Uterus (tissue), 2 donors: ENCODE measurements at regions not wholly inside any gene's neighbourhood (a gene's known extent, or its start where the extent isn't known, plus 50 kb on each side); places are given as distances from the start of the nearest gene placed in this dataset.

Source experiments
- POLR2A ChIP-seq, 2 donors: fragments of 450-650 bp; IDR thresholded peaks; one replicate each; pipeline ENCODE4 v1.6.1; 2016; ENCODE audit warnings: antibody characterized with exemption in 2 of 2, mild to moderate bottlenecking in 1 of 2, moderate library complexity in 1 of 2
- TF ChIP-seq, protein P1 (sequence below), 4 experiments: fragments of 200-600 bp in 2 of 4; fragments of 450-650 bp in 2 of 4; sonication (generic) in 2 of 4; IDR thresholded peaks; one replicate each; pipeline ENCODE4 v1.5.1; 2016 to 2019; ENCODE audit warnings: antibody characterized with exemption in 4 of 4, mild to moderate bottlenecking in 2 of 4, moderate library complexity in 1 of 4

DNA sequence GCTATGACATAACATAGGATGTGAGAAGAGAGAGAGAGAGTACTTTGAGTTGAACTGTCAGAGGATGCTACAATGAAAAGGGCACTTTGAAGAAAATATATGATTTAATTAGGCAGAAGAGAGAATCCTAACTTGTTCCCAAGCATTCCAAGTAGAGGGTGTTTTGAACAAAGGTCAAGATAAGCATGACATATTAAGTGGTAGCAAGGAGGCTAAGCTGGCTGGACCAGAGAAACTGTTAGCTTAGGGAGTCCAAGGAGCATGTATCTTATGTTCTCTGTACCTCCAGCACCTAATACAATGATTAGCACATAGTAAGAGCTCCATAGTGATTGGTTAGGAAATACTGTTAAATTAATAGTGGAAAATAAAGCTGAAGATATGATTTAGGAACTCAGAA, 479.6 kb downstream of the TMEM135 start:
- TF ChIP-seq, protein P1, sequence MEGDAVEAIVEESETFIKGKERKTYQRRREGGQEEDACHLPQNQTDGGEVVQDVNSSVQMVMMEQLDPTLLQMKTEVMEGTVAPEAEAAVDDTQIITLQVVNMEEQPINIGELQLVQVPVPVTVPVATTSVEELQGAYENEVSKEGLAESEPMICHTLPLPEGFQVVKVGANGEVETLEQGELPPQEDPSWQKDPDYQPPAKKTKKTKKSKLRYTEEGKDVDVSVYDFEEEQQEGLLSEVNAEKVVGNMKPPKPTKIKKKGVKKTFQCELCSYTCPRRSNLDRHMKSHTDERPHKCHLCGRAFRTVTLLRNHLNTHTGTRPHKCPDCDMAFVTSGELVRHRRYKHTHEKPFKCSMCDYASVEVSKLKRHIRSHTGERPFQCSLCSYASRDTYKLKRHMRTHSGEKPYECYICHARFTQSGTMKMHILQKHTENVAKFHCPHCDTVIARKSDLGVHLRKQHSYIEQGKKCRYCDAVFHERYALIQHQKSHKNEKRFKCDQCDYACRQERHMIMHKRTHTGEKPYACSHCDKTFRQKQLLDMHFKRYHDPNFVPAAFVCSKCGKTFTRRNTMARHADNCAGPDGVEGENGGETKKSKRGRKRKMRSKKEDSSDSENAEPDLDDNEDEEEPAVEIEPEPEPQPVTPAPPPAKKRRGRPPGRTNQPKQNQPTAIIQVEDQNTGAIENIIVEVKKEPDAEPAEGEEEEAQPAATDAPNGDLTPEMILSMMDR (IDR thresholded peaks at IDR 0.05), result no peak
- TF ChIP-seq POLR2A (IDR thresholded peaks at IDR 0.05), result no peak
